Transverse colon (tissue), 4 donors: ENCODE measurements at regions not wholly inside any gene's neighbourhood (a gene's known extent, or its start where the extent isn't known, plus 50 kb on each side); places are given as distances from the start of the nearest gene placed in this dataset.

Experiments used
- DNase-seq: peaks from one replicate; pipeline ENCODE4 v3.0.0-alpha.2; 2019
- H3K27ac ChIP-seq, 4 donors: fragments of 200-600 bp; sonication (generic); 2 replicates each; pipeline ENCODE4 v1.5.1; 2016 to 2018; ENCODE audit warnings: inconsistent platforms in 4 of 4
- H3K27me3 ChIP-seq: fragments of 200-600 bp; sonication (generic); 2 replicates; pipeline ENCODE4 v1.5.1; 2017; ENCODE audit warnings: inconsistent platforms
- H3K36me3 ChIP-seq, 4 donors: fragments of 200-600 bp; sonication (generic); 2 replicates each; pipeline ENCODE4 v1.5.1; 2017 to 2019; ENCODE audit warnings: inconsistent platforms in 4 of 4
- H3K4me1 ChIP-seq, 4 donors: fragments of 200-600 bp; sonication (generic); 2 replicates each; pipeline ENCODE4 v1.5.1; 2017 to 2020; ENCODE audit warnings: inconsistent platforms in 4 of 4
- H3K4me3 ChIP-seq, 4 donors: fragments of 200-600 bp; sonication (generic); 1 replicate in 1 of 4; 2 replicates in 3 of 4; pipeline versions ENCODE4 v1.5.1 to v1.6.1; 2017 to 2019; ENCODE audit warnings: inconsistent platforms in 4 of 4
- H3K9me3 ChIP-seq, 2 donors: fragments of 200-600 bp; sonication (generic); 2 replicates each; pipeline ENCODE4 v1.5.1; 2017 to 2019; ENCODE audit warnings: inconsistent platforms in 2 of 2
- CTCF ChIP-seq, 5 experiments: fragments of 200-600 bp in 3 of 5; fragments of 450-650 bp in 2 of 5; sonication (generic) in 3 of 5; IDR thresholded peaks; 1 replicate in 2 of 5; 2 replicates in 3 of 5; pipeline ENCODE4 v1.5.1; 2016 to 2017; ENCODE audit warnings: antibody characterized with exemption in 5 of 5, inconsistent platforms in 3 of 5, mild to moderate bottlenecking in 2 of 5, moderate library complexity in 1 of 5
- EP300 ChIP-seq: sonication (generic); formaldehyde crosslinking; IDR thresholded peaks from one replicate; pipeline ENCODE4 v1.6.1; 2017; ENCODE audit warnings: antibody characterized with exemption, low read depth
- POLR2A ChIP-seq: fragments of 450-650 bp; IDR thresholded peaks from one replicate; pipeline ENCODE4 v1.6.1; 2016; ENCODE audit warnings: antibody characterized with exemption, mild to moderate bottlenecking, moderate library complexity
- POLR2AphosphoS5 ChIP-seq, 3 donors: sonication (generic); formaldehyde crosslinking; IDR thresholded peaks; one replicate each; pipeline ENCODE4 v1.6.1; 2016; ENCODE audit warnings: antibody characterized with exemption in 3 of 3
- WGBS, 2 donors: methylation state at CpG; one replicate each; pipeline ENCODE4 v1.1.5; 2018; ENCODE audit warnings: low coverage in 1 of 2; 5-methylcytosine and 5-hydroxymethylcytosine counted together
- in situ Hi-C, 4 donors: fragments of 200-750 bp; cut with MboI; loops; one replicate each; pipeline versions ENCODE4 v1.15.0 to v1.15.1; 2017; ENCODE audit warnings: low sequenced_read_pairs in 3 of 4, low pct_ligation_motif_present in 1 of 4, low pct_unique_long_range_greater_than_20kb in 1 of 4
- intact Hi-C: fragments of 100-400 bp; cut with DNase I; formaldehyde crosslinking; loops from one replicate; pipeline ENCODE4 v1.15.1; 2023; ENCODE audit warnings: low total_unique reads

DNA sequence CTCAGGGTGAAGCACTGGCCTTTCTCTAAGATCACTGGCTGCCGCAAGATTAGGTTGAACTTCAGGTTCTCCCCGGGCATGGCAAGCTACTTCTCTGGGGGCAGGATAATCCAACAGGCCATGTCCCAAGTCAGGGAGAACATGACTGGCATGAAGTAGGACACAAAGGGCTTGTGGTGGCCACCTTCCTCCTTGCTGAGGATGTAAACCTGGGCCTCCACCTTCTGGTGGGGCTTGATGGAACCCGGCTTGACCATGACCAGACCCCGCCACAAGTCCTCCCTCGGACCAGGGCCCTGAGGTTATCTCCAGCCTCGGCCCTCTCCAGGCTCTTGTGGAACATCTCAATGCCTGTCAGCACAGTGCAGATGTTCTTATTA, 211.1 kb upstream of the WSB1 start:
- TF ChIP-seq POLR2AphosphoS5 (IDR thresholded peaks at IDR 0.05): no peak
- TF ChIP-seq EP300: no peak
- no peak for TF ChIP-seq POLR2A
- no peak for TF ChIP-seq CTCF (IDR thresholded peaks at IDR 0.05)
- in situ Hi-C loops: no loop called here
- DNase-seq: no peak

GRCh38 chr17:27083408-27084185, 210.3 kb upstream of the WSB1 start:
- no peak for TF ChIP-seq EP300
- no peak for TF ChIP-seq POLR2AphosphoS5 (IDR thresholded peaks at IDR 0.05)
- no peak for TF ChIP-seq POLR2A
- TF ChIP-seq CTCF (IDR thresholded peaks at IDR 0.05): no peak
- Histone ChIP-seq H3K9me3 (no peaks in the 10 kb centered on the region), H3K27me3 (no peaks in the 10 kb centered on the region), H3K27ac (no peak overlapping the region), H3K4me3 (no peak overlapping the region), H3K36me3 (no peaks in the 10 kb centered on the region), H3K4me1 (no peaks in the 10 kb centered on the region)
- DNase-seq: no peak
- WGBS, 2 donors: 80 to 90% methylated on average over 2 to 20 of the region's 22 CpGs
- in situ Hi-C loops: no loop called here
- intact Hi-C loops: no loop called here

More for the DNA sequence above, 211.1 kb upstream of the WSB1 start:
- WGBS, 2 donors: 89% methylated on average over 6 of the region's 6 CpGs; no CpG with 5 or more reads in 1 of the 2 donors
- intact Hi-C loops: no loop called here
- Histone ChIP-seq H3K27ac (no peak overlapping the region), H3K4me1 (no peaks in the 10 kb centered on the region), H3K36me3 (no peaks in the 10 kb centered on the region), H3K27me3 (no peaks in the 10 kb centered on the region), H3K4me3 (no peak overlapping the region), H3K9me3 (no peaks in the 10 kb centered on the region)

DNA sequence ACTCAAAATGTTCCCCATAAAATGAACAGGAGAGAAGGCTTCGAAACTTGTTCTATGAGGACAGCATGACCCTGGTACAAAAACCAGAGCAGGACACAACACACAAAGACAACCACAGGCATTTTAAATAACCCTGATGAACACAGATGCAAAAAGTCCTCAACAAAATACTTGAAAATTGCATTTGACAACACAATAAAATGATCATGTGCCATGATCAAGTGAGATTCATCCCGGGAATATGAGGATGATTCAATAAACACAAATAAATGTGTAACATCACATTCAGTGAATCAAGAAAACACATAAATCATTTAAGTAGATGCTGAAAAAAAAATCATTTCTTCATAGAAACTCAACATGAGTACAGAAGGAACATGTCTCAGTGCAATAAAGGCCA, 208.4 kb upstream of the WSB1 start:
- no peak for DNase-seq
- in situ Hi-C loops (no loop called here), intact Hi-C loops (no loop called here)
- Histone ChIP-seq H3K4me1 (no peaks in the 10 kb centered on the region), H3K27ac (no peak overlapping the region), H3K36me3 (no peaks in the 10 kb centered on the region), H3K27me3 (no peaks in the 10 kb centered on the region), H3K9me3 (no peaks in the 10 kb centered on the region), H3K4me3 (no peak overlapping the region)
- 50 to 83% methylated on average over 1 to 2 of the region's 2 CpGs for WGBS, 2 donors
- no peak for TF ChIP-seq EP300
- no peak for TF ChIP-seq POLR2A
- TF ChIP-seq CTCF (IDR thresholded peaks at IDR 0.05): no peak
- no peak for TF ChIP-seq POLR2AphosphoS5 (IDR thresholded peaks at IDR 0.05)

- WGBS, 2 donors: 71 to 72% methylated on average over 4 of the region's 4 CpGs
These were observed 207.4 kb upstream of the WSB1 start for GRCh38 chr17:27086526-27086925.

More at GRCh38 chr17:27086526-27086925, 207.4 kb upstream of the WSB1 start:
- DNase-seq: no peak
- Histone ChIP-seq H3K27me3 (no peaks in the 10 kb centered on the region), H3K36me3 (no peaks in the 10 kb centered on the region), H3K4me3 (no peak overlapping the region), H3K27ac (no peak overlapping the region), H3K9me3 (no peaks in the 10 kb centered on the region), H3K4me1 (no peaks in the 10 kb centered on the region)
- TF ChIP-seq EP300: no peak
- no peak for TF ChIP-seq CTCF (IDR thresholded peaks at IDR 0.05)
- no peak for TF ChIP-seq POLR2A
- TF ChIP-seq POLR2AphosphoS5 (IDR thresholded peaks at IDR 0.05): no peak
- in situ Hi-C loops (no loop called here), intact Hi-C loops (no loop called here)
